ENCODE measurements at regions not wholly inside any gene's neighbourhood (a gene's known extent, or its start where the extent isn't known, plus 50 kb on each side); places are given as distances from the start of the nearest gene placed in this dataset.

DNA sequence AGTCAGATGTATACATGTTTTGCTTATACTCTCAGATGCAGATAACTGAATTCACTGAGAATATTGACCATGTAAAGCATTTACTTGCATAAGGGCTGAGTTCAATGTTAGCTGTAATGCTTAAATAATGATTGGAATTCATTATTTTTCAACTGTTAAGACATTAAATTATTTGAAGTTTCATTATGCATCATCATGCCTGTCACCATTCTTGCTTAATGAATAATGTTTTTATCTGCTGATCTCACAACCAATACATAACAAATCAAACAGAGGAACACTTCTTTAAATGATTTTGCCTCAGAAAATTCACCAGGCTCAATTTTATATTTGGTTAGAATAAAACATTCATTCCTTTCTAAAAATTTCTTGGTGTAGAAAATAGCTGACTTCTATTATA, 233.4 kb downstream of the GPR37 start:
- DNase-seq, result no peak
- no peaks in the 10 kb centered on the region for H3K27me3 ChIP-seq
- TF ChIP-seq, protein P1, sequence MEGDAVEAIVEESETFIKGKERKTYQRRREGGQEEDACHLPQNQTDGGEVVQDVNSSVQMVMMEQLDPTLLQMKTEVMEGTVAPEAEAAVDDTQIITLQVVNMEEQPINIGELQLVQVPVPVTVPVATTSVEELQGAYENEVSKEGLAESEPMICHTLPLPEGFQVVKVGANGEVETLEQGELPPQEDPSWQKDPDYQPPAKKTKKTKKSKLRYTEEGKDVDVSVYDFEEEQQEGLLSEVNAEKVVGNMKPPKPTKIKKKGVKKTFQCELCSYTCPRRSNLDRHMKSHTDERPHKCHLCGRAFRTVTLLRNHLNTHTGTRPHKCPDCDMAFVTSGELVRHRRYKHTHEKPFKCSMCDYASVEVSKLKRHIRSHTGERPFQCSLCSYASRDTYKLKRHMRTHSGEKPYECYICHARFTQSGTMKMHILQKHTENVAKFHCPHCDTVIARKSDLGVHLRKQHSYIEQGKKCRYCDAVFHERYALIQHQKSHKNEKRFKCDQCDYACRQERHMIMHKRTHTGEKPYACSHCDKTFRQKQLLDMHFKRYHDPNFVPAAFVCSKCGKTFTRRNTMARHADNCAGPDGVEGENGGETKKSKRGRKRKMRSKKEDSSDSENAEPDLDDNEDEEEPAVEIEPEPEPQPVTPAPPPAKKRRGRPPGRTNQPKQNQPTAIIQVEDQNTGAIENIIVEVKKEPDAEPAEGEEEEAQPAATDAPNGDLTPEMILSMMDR (IDR thresholded peaks at IDR 0.05 in 4 of 5, conservative IDR thresholded peaks at IDR 0.05 in 1 of 5), result no peak
- TF ChIP-seq POLR2A (IDR thresholded peaks at IDR 0.05), result no peak
- H3K4me1 ChIP-seq, result no peaks in the 10 kb centered on the region
- intact Hi-C loops (cut with DNase I; ENCODE audit: low total_unique reads), result no loop called here
- H3K4me3 ChIP-seq, result no peak overlapping the region
- no peak for ATAC-seq
- H3K36me3 ChIP-seq, result no peaks in the 10 kb centered on the region
- no peak overlapping the region for H3K27ac ChIP-seq
- H3K9me3 ChIP-seq, result no peaks in the 10 kb centered on the region
- in situ Hi-C loops (cut with MboI; ENCODE audit: low sequenced_read_pairs in 4 of 4), result no loop called here

DNA sequence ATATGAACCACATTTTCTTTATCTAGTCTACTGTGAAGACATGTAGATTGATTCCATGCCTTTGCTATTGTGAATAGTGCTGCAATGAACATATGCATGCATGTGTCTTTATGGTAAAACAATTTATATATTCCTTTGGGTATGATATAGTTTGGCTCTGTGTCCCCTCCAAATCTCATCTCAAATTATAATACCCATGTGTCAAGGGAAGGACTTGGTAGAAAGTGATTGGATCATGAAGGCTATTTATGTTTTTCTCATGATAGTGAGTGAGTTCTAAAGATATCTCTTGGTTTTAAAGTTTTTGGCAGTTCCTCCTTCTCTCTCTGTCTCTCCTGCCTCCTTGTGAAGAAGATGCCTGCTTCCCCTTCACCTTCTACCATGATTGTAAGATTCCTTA, 248.7 kb downstream of the GPR37 start:
- Histone ChIP-seq H3K4me1 (no peaks in the 10 kb centered on the region), H3K27me3 (no peaks in the 10 kb centered on the region), H3K36me3 (no peaks in the 10 kb centered on the region), H3K9me3 (no peaks in the 10 kb centered on the region), H3K4me3 (no peak overlapping the region), H3K27ac (no peak overlapping the region)
- in situ Hi-C loops (cut with MboI; ENCODE audit: low sequenced_read_pairs in 4 of 4), result no loop called here
- TF ChIP-seq, protein P1 (IDR thresholded peaks at IDR 0.05 in 4 of 5, conservative IDR thresholded peaks at IDR 0.05 in 1 of 5), result no peak
- TF ChIP-seq POLR2A (IDR thresholded peaks at IDR 0.05), result no peak
- ATAC-seq (no peak), DNase-seq (no peak)
- intact Hi-C loops (cut with DNase I; ENCODE audit: low total_unique reads), result no loop called here

DNA sequence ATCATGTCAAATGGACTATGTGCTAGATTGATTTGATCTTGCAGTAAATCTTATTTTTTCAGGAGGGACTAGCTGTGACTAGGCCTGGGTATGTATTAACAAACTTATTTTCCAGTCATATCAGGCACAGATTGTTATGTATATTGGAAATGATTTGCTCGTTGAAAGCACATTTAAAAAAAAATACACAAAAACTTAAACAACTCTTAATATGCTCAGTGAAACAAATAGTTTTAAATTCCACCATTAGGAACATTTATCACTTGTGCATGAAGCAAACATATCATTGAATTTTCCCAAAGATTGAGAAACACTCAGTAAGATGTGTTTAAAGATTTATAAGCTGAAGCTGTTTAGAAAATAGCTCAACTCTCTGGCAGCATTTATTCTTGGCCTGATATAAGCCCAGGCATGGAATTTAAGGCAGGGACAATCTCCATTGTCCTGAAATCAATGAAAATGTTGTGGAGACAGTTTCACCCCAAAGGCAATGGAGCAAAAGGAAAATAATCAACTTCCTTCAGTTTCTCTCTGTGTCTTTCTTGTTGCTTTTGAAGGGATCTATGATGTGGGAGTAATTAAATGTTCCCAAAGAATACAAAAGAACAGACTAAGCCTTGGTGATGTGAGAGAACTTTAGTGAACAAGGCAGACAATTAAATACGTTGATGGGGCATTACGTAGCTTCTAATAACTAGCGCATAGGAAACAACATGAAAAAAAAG, 250.3 kb downstream of the GPR37 start:
- TF ChIP-seq, protein P1 (IDR thresholded peaks at IDR 0.05 in 4 of 5, conservative IDR thresholded peaks at IDR 0.05 in 1 of 5), result no peak
- TF ChIP-seq POLR2A (IDR thresholded peaks at IDR 0.05), result no peak
- ATAC-seq (no peak), DNase-seq (no peak)
- intact Hi-C loops (cut with DNase I; ENCODE audit: low total_unique reads) (no loop called here), in situ Hi-C loops (cut with MboI; ENCODE audit: low sequenced_read_pairs in 4 of 4) (no loop called here)
- Histone ChIP-seq H3K27ac (no peak overlapping the region), H3K4me1 (no peaks in the 10 kb centered on the region), H3K36me3 (no peaks in the 10 kb centered on the region), H3K27me3 (no peaks in the 10 kb centered on the region), H3K9me3 (no peaks in the 10 kb centered on the region), H3K4me3 (no peak overlapping the region)

DNA sequence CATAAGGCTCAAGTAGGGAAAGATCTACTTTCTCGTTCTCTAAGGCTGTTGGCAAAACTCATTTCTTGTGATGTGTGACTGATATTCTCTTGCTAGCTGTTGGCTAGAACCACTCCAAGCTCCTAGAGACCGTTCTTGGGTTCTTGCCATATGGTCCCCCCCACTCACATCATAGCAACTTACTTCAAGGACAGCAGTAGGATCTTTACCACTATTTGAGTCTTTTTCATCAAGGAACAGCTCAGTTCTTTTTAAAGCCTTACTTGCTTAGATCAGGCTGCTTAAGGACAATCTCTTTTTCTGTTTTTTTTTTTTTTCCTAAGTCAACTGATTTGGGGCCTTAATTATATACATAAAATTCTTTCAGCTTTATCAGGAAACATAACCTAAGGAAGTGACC, 251.1 kb downstream of the GPR37 start:
- H3K27ac ChIP-seq, result no peak overlapping the region
- in situ Hi-C loops (cut with MboI; ENCODE audit: low sequenced_read_pairs in 4 of 4), result no loop called here
- DNase-seq (no peak), ATAC-seq (no peak)
- H3K4me1 ChIP-seq, result no peaks in the 10 kb centered on the region
- H3K27me3 ChIP-seq, result no peaks in the 10 kb centered on the region
- H3K4me3 ChIP-seq, result no peak overlapping the region
- TF ChIP-seq, protein P1 (IDR thresholded peaks at IDR 0.05 in 4 of 5, conservative IDR thresholded peaks at IDR 0.05 in 1 of 5), result no peak
- TF ChIP-seq POLR2A (IDR thresholded peaks at IDR 0.05), result no peak
- no peaks in the 10 kb centered on the region for H3K9me3 ChIP-seq
- H3K36me3 ChIP-seq, result no peaks in the 10 kb centered on the region
- intact Hi-C loops (cut with DNase I; ENCODE audit: low total_unique reads), result no loop called here

DNA sequence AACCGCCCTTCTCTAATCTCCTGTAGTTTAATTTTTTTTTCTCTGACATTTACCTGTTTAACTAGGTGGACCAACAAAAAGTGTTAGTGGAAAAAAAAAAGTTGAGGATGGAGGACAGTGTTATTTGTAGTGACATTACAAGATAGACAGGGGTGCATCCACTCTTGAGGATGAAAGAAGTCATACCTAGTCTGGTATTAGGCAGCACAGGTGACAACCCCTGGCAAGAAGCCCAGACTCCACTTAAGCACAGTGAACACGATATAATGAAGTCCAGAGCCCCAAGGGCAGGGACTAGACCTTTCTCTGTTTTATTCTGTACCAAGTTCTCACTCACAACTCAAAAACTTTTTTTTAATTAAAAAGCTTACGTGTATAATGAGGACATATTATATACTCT, 268.4 kb downstream of the GPR37 start:
- H3K27me3 ChIP-seq, result no peaks in the 10 kb centered on the region
- in situ Hi-C loops (cut with MboI; ENCODE audit: low sequenced_read_pairs in 4 of 4), result no loop called here
- no peak for ATAC-seq
- intact Hi-C loops (cut with DNase I; ENCODE audit: low total_unique reads), result no loop called here
- no peaks in the 10 kb centered on the region for H3K36me3 ChIP-seq
- no peak for DNase-seq
- TF ChIP-seq, protein P1 (IDR thresholded peaks at IDR 0.05 in 4 of 5, conservative IDR thresholded peaks at IDR 0.05 in 1 of 5), result no peak
- TF ChIP-seq POLR2A (IDR thresholded peaks at IDR 0.05), result no peak
- no peak overlapping the region for H3K4me3 ChIP-seq
- no peaks in the 10 kb centered on the region for H3K4me1 ChIP-seq
- no peaks in the 10 kb centered on the region for H3K9me3 ChIP-seq
- H3K27ac ChIP-seq, result no peak overlapping the region
